Activated CD4-positive, alpha-beta T cell treated with anti-CD3 and anti-CD28 coated beads, Interleukin-10, Interleukin-2, amounts not matched to agents 100 ng/mL and 50 ng/mL, durations not matched to agents 16 hours and 8 hours (primary cell): ENCODE measurements at regions not wholly inside any gene's neighbourhood (a gene's known extent, or its start where the extent isn't known, plus 50 kb on each side); places are given as distances from the start of the nearest gene placed in this dataset.
A peak's percentile ranks its signal among the peaks of the same experiment; 100 is the strongest.

Experiments
- DNase-seq: peaks from one replicate; pipeline ENCODE4 v3.0.0-alpha.2; 2020

DNA sequence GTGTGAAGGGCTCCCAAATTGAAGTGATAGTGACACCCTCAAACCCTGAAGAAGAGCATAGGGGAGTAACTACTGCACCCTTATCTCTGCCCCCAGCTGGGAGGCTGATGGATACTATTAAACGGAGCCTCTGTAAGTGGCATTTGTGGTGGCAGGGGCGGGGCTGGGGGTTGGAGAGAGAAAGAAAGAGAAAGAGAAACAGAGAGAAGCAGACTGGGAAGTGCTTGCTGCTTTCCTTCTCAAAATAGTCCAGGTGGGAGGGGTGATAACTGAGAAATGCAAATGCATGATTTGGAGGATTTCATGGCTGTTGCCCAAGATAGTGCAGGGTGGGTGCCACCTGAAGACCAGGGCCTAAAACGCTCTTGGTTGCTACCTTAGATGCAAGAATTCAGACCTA is 253.5 kb upstream of the GATB start:
- DNase-seq = peak; percentile 7

DNA sequence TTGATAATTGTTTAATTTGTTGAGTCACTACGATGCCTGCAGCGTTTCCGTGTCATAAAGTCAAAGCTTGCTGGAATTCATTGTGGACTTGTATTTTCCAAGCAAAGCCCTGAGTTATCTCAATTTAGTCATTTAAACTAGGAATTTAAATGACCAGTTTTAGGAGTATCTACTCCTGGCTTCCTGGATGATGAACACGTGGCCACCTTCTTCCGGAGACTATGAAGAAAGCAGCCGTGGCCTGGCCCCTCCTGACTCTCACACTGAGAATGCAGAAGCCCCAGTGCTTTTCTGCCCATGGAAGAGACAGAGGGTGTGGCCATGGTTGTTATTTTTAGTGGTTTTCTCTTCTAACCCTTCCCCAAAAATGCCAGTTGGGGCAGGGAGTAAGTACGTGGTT is 250.7 kb upstream of the GATB start:
- no peak for DNase-seq

DNA sequence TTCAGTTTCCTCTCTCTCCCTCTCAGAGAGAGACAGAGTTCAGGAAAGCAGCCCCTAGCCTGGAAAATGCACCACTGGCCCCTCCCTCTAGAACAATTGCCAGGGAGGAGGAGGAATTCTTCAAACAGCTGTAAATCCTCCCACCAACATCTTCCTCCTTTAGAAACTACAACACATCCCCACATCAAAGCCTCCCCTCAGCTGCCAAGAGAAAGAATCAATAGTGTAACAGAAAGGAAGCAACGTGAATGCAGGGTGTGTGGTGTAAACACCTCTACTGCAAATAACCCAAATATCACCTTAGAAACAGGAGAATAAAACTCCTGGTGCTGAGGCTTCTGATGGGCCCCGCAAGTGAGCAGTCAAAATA is 249.9 kb upstream of the GATB start:
- DNase-seq = no peak

DNA sequence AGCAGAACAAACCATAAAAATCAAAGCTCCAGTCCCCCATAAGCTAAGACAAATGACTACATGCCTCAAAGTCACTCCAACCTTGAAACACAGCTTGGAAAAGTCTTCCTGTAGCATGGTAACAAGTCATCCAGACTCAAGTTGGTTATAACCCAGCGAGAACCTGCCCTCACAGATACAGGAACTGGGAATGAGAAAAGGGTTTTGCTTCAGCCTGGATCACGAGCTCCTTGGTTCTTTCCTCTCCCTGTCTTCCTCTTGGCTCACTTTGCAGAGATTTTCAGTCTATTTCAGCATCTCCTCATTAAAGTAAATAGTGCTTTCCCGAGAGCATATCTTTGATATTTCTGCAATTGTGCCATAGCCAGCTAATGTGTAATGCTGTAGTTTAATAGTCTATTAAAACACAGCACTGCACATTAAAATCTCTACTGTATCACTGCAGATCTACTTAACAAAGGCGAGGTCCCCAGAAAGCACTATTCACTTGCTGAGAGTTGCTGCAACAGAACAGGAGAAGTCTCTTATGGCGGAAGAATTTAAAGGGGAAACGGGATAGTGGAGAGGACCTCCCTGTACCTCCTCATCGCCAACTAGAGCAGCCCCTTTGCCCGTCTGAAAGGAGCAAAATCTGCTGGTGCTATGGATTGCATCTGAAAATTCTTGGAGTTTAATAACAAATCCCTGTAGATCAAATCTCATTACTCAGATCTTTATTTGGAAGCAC is 249.3 kb upstream of the GATB start:
- DNase-seq = no peak

DNA sequence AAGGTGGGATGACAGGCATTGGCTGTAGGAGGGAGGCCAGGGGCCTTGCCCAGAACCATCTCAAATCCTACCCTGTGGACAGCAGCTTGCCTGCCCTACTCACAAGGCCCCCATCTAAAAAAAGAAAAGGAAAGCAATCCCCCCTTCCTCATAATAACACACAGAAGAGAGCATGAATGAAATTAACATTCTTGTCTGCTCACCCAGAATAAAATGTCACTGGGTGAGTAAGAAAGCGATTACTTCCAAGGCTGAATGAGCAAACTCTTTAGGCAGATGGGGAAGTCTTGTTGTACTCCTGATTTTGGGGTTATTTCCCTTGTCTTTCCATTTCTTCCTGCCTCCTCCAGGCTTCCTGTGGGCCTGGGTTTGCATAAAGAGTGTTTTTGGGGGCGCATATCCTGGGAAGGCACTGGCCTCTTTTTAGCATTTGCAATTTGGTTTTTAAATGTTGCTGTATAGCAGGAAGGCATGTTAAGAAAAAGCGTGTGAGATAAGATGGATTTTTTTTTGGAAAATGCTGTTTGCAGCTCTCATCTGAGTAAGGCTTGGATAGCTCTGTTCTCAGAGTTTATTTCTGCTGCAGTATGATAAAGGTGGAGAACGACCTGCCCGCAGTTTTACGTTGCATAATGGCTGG is 248.3 kb upstream of the GATB start:
- DNase-seq = no peak

DNA sequence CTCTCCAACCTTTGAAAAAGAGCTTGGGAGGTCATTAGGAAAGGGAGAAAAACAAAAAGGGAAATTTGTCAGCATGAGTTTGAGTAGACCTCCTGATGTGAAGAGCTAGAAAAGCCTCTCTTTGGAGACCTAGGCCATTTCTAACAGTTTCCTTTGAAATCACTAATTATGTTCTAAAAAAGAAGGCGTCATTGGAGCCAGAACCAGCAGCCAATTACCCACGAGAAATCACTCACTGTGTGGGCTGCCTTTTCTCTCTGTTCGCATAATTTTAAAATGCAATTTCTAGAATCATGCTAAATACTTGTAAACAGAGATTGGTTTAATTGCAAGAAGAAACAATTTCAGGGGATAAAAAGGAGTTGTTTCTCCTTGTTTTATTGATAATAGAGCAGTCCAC is 246.3 kb upstream of the GATB start:
- DNase-seq = no peak

DNA sequence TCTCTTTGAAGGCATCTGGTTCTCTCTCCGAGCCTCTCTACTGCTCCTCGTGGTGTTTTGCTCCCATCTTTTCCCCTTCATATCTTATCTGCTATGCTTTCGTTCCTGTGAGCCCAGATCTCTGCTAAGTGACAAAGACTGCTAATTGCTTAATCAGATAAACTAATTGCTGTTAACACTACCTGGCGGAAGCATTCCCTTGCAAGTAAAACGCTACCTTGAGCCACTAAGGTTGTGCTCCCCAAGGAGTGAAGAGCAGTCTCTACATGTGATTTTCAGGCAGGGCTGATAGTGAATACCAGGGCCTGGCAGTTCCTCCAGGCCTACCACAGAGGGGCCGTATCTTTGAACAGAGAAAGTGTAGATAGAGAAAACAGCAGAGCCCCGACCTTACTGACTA is 244.0 kb upstream of the GATB start:
- no peak for DNase-seq

DNA sequence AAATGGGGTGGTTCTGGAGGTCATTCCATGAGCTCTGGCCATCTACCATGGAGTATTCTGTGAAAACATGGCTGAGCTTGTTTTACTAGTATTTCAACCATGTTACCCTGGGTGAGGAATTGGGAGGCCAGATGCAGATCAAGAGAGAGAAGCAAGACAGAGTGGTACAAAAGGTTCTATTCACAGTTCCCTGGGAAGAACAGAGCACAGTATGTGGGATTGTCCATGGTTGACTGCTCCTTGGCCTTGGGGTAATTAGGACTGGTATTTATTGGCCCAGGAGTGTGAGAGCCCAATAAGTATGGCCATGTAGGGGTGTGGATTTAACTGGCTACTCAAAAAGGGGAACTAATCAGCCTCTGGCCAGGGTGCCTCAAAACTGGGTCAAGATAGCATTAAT is 239.7 kb upstream of the GATB start:
- DNase-seq = no peak

DNA sequence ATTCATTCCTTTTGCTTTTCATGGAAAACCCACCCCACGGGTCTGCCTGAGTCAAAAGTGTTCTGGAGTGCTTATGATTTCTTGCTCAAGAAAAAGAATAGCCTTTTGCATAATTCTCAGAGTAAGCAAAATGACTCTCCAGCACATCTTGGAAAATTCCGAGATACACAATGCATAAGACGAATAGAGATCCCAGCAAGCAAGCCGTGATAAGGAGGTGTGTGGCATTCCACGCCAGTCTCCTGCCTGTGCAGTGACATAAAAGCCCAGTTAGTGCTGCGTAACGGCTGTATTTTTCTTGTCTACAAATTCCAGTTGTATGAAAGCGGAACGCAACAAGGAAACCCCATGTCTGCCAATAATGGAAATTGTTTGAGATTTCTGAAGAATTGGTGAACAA is 237.9 kb upstream of the GATB start:
- no peak for DNase-seq

DNA sequence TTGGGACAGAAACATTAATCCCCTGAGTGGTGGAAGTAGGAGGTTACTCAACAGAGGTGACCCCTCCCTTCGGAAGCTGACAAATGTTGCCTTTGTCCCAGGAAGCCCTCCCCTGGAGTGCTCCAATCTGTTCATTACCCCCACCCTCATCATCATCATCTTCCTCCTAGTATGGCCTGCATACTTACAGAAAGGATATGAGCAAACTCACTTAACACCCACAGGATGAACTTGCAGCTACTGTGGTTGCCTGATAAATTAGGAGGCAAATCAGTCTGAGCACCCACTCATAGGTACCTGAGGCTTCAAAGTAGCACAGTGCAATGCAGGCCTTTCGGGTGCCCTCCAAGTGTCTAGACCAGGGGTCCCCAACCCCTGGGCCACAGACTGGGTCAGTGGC is 236.7 kb upstream of the GATB start:
- no peak for DNase-seq

DNA sequence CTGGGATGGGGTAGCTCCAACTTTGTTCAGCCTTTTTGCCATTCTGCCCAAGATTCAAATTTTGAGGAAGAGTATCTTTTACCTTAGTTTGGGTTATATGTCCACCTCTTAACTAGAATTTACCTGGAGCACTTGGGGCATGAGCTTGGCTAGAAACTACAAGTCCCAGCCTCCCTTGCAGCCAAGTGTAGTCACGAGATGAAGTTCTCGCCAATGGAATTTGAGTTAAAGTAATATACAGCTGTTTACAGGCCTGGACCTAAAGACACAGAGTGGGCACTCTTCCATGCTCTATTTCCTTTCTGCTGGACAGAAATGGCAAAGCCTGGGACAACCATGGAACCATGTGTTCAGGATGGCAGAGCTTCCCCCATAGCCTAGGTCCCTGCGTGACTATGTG is 233.6 kb upstream of the GATB start:
- DNase-seq = no peak

DNA sequence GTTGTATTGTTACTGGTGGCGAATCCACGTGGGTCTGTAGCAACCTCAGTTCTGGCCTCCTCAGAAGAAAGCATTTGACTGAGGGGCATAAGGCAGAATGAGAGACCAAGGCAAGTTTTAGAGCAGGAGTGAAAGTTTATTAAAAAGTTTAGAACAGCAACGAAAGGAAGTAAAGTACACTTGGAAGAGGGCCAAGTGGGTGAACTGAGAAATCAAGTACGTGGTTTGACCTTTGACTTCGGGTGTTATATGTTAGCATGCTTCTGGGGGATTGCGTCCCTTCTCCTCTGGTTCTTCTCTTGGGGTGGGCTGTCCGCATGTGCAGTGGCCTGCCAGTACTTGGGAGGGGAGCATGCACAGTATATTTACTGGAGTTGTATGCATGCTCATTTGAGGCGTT is 232.7 kb upstream of the GATB start:
- no peak for DNase-seq

DNA sequence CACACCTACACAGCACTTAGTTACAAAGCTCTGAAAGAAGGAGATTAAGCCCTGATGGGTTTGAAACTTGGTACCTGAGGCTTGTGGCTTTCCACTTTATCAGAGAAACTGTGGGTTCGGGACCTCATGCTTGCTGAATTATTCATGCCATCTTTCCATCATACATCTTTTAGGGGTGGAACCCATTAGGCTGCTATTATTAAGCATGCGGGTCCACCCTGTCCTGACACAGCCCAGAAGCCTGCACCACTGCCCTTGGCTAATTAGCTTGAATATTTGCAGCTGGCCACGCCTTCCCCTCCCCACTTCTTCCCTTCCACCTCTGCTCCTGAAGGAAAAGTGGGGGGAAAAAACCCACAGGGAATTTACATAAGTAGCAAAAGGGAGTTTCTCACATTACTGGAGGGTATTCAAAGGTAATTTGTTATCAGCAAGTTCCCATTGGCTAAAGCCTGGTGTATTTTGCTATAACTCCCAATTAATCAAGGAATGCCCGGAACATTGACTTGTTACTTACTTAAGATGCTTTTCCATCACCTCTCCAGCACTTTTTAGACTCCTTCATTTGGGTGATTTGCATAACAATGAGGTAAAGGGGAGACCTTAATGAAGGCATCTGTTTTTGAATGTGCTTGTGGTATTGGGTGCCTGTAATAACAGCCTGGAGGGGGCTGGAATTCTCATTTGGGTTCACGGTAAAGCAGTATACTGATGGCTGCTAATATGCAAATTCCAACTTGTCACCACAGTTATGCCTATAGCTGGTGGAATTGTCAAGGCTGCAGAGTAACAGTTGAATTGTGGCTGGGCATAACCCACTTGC is 231.7 kb upstream of the GATB start:
- no peak for DNase-seq

DNA sequence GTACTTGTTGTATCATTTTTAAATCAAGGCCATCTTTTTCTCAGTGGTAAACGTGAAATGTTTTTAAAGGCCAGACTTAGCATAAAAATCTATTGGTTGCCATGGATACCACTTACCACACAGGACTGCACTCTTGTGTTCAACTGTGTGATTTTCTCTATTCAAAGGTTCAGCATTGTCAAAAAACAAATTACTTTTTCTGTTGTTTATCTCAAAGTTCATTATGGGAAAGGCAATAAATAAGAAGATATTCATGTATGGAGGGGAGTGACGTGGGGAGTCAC is 231.0 kb upstream of the GATB start:
- DNase-seq = no peak

DNA sequence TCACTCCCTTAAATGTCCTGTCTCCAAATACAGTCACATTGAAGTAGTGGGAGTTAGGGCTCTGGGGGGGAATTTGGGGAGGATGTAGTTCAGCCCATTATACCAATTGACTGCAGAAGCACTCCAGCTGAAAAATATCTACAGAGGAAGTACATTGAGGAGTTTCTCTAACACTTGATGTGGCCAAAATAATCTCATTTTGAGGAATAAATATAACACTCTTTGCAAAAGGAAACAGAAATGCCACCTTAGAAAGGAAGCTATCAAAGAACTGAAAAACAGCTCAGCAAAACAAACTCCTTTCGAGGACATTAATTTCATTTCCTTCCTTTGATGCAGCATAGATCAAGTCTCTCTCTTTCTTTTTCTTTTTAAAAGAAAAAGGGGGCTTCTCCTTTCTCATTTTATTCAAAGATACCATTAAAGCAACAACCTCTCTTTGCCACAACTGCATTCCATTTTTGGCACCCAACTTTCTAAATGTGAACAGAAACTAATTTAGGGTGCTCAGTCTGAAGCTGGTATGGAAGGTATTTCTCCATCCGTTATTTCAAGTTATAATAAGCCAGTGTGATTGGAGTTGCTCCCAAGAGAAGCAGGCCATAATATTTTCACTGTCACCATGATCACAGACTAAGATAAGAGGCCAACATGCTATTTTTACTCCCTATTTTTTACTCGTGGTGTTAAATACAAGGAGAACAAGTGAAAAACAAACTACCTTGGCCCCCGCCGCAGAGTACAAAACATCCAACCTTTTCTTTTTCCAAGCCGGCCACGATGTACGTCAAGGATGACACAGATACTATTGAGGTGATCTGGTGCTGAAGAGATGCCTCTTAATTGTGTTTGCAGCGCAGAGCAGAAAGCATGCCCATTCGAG is 230.4 kb upstream of the GATB start:
- DNase-seq = no peak

DNA sequence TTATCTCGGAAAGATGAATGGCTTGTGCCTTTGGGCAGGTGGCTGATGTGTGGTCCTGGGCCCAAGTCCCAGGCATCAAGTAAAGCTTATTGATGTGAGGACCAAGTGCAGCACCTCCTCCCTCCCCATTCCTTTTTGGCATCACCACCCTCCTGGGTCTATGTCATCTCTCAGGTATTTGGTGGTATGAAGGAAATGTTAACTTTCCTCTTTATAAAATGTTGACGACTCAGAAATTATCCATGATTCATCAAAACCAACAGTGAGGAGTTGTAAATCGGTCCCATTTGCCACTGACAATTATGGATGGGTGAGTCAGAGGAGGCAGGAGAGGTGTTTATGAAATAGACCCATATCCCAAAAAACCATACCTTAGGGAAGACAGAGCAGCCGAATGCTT is 229.4 kb upstream of the GATB start:
- no peak for DNase-seq

DNA sequence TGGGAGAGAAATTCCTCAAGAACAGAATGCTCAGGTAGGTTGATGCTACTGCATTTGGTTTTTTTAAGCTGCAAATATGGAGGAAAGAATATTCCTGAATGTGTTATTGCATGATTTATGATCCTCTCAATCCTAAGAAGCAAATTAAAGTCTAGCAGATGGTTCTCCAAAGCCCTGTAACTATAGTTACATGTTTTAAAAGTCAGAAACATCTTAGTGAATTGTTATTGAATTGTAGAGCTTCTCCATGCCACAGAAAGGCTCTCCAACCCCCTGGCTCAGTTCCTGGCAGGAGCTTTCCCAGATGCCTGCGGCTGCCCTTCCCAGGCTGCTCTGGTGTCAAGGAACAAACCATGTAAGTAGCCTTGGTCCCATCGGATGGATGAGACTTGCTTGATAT is 227.8 kb upstream of the GATB start:
- DNase-seq = no peak

DNA sequence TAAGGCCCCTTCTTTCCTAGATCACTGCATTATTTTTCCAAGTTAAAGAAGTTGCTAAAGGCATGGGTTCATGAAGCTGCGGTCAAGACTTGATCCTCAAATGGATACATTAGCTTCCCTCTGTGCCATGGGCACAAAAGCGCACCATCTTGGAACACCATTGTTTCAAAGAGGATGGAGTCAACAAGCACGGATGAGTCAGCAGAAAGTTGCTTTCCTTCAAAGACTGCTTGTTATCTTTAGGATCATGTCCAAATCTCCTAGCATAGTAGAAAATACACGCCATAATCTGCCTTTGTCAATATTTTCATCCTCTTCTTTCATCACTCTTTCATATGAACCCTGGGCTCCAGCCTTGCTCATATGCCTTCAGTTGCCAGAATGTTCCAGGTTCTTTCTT is 226.8 kb upstream of the GATB start:
- no peak for DNase-seq

DNA sequence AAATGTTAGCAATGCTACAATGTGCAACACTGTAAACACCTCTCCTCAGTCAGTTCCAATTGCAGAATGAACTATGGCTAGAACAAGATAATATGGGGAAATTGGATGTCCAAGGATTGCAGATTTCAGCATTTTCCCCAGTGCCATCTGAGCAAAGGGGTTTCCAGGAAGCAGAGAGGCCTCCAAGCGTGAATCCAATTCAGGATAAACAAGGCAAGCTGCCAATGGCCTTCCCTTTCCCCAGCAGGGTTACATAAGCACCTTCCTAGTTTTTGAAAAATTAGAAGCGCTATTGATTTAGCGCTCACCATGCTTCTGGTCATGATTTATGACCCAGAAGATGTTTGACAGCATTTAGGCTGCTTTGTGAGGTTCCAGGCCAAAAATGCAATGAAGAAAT is 223.0 kb upstream of the GATB start:
- no peak for DNase-seq

DNA sequence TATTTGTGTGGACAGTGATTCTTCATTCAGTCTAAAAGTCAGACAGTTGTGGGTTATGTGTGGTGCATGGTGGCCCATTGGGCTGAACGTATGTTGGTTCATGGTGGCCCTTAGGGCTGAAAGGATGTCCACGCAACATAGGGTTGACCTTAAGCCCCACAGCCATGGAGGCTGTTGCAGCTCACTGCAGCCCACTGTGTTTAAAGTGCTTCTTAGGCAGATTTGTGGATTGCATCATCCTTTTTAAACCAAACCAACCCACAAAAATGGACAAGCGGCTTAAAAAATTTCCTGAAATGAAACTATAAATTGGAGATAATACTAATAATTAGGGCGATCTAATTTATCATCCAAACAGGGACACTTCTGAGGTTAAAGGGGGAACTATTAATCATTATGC is 219.0 kb upstream of the GATB start:
- DNase-seq = no peak

DNA sequence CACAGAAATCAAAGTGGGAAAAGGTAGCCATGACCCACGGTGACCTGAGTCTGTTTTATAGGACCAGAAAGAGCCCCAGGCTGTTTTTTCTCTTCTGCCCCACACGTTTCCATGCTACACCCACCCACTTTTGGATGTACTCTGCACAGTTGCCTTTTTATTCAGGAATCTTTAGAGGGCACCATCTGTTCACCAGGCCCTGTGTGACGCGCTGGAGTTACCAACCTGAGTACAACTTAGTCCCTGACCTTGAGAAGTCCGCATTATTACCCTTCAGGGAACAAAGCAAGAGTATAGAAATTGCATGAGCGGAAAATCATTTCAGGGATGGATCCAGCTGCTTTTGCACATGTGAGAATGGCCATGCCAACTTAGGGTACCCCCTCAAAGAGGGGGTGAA is 207.8 kb upstream of the GATB start:
- no peak for DNase-seq

DNA sequence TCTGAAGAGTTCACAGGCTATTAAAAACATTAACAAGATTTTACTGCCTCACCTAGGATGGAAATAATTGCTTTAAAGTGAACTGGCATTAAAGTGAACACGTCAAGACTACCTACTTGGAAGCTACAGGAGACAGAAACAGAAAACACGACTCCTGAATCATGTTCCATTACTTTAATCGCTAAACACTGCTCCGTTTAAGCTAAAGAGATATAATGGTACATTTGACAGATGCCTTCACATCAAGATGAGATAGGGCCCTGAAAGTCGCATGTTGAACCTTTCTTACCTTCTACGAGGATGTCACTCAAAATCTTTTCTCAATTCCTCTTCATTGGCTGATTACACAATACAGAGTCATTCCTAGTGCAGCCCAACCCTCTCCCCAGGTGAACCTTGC is 206.3 kb upstream of the GATB start:
- DNase-seq = no peak

DNA sequence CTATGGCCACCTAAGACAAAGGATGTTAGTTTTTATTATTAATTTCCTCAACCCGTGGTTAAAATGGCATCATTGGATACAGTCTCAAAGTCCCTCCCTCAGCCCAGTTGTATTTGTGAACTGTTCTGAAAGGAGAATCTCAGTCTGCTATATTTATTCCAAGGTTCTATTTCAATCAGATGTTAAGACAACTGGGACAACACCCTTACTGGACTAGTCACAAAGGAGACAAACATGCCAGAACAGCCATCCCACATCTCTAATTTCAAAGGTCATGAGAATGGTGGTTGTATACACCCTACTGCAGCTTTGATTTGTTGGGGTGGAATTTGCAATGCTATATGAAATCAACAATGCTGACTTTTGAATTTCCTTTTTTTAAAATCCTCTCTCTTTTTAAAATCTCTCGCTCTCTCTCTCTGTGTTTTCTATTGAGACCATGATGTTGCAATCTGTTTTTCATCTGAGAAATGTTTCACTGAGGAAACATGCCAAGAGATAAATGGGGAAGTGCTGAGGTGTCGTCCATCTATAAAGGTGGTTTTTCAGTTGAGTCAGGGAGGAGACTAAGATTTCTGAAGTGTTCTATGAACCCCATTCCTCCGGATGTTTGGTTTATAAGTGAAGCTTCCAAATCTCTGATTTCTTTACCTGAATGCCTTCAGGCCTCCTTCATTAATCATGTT is 201.5 kb upstream of the GATB start:
- DNase-seq = no peak
